Right lung (tissue), 2 donors: ENCODE measurements at regions not wholly inside any gene's neighbourhood (a gene's known extent, or its start where the extent isn't known, plus 50 kb on each side); places are given as distances from the start of the nearest gene placed in this dataset.
A peak's percentile ranks its signal among the peaks of the same experiment; 100 is the strongest.
"Not testable (repeated sequence)": the region's sequence is repeated elsewhere in the genome, so short reads cannot be mapped to it uniquely, and the experiment has no call there.

Source experiments
- DNase-seq, 2 donors: peaks; one replicate each; pipeline ENCODE4 v3.0.0-alpha.2; 2013

- peak; percentile 26 to 27 for DNase-seq
These were observed 59.2 kb upstream of the TMEM47 start for GRCh38 chrX:34716302-34716701.

- DNase-seq: no peak
These were observed 77.3 kb upstream of the TMEM47 start for GRCh38 chrX:34734383-34734782.

DNA sequence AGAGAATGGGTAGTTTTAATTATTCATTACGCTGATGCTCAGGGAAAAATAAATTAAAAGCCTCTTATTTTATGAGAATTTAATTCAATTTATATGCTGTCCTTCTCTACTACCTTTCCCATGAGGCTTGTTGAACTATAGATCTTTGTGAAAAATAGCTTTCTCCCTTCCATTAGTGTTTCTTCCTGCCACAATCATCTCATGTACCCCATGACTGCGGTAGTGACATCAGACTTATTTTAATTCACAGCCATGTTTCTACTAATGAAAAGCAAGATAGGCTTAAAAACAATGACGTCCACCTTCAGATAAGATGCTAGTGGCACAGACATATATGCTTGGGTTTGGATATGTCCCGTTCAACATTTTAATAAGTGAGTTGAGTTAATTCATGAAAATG is 87.4 kb upstream of the TMEM47 start:
- no peak for DNase-seq

DNA sequence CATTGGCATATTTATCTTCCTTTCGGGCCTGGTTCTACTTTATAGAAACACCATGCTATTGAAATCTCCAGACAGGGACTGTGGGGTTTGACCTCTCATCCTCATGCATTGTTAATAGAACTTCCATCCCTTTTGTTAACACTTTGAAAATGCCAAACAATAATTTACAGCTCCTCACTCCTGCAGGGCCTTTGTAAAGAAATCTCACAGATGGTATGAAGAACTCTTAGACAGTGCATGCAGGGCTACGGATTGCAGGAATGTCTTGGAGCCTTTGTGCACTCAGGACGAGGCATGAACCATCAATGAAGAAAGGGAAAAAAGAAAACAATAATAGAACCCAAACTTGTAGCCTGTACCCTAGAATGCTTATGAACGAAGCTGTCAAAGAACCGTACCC is 92.8 kb upstream of the TMEM47 start:
- no peak for DNase-seq

GRCh38 chrX:34764852-34765361 is 107.8 kb upstream of the TMEM47 start:
- no peak for DNase-seq

DNA sequence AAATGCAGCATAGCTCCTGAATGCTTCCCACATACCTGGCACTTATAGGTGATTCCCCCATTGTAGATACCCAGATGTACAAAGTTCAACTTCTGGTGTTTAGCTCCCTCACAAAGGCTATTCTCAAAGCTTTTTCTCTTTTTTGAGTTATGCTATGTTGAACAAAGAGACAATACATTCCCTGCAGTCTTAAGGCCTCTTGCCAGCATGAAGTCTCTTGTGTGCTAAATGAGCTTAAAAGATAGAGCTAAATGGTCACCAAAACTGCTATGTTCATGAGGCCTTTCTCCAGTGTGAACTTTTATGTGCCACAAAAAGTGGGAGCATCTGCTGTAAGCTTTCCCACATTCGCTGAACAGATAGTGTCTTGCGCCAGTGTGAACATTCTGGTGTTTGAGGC is 111.2 kb upstream of the TMEM47 start:
- no peak for DNase-seq

- peak in 1 of 2 donors; percentile 1 for DNase-seq
These were observed 113.4 kb upstream of the TMEM47 start for GRCh38 chrX:34770511-34770910.

DNA sequence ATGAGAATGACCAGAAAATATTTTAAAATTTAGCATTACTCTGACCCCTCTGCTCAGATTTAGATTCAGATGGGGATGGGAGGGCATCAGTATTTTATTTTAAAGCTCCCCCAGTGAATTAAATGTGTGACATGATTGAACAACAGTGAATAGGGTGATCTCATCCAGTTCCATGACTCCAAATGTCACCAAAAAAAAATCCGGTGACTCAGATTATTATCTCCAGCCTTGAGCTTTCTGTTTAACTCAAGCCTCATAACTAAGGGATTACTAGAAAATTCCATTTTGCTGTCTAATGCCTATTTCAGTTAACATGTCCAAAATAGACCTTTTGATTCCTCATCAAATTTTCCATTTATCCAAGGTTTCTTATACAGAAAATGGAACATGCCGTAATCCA is 121.8 kb upstream of the TMEM47 start:
- DNase-seq: no peak

GRCh38 chrX:34790026-34790425 is 132.9 kb upstream of the TMEM47 start:
- DNase-seq: no peak

GRCh38 chrX:34805951-34806350 is 136.6 kb upstream of the FAM47B start:
- no peak for DNase-seq

DNA sequence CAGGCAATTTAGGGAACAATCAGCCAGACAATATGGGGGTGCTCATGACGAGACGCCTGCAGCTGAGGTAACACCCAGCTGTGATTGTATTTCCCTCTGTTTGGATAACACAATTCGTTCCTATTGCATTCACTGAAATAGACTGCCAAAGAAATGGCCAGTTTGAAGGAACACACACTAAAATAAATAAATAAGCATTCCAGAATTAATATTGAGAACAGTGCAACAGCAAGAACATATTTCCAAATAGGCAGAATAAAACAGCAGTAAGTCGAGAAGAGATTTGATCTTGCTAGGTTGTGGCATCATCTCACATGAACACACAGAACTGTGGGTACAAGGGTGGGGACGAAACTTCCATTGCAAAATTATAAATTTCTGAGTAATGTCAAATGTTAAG is 133.5 kb upstream of the FAM47B start:
- DNase-seq: no peak

DNA sequence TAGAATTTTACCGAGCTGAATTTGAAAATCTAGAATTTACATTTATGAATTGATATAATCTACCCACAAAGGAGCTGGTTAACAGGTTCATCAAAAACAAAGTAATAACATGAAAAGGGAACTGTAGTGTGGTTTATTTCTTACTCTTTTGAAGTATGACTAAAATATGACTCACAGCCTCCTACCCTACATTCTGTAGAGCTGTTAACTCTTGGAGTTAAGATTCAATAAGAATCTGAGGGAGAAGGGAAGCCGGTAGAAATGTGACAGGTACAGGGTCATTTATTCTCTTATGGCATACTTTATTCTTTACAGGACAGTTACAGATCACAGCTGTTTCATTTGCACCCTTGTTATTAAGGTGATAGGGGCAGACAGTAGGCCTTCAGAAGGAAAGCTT is 132.2 kb upstream of the FAM47B start:
- no peak for DNase-seq

- no peak for DNase-seq
These were observed 131.7 kb upstream of the FAM47B start for GRCh38 chrX:34810916-34811315.

GRCh38 chrX:34813618-34814017 is 129.0 kb upstream of the FAM47B start:
- no peak for DNase-seq

- DNase-seq: no peak
These were observed 115.6 kb upstream of the FAM47B start for GRCh38 chrX:34826964-34827363.

DNA sequence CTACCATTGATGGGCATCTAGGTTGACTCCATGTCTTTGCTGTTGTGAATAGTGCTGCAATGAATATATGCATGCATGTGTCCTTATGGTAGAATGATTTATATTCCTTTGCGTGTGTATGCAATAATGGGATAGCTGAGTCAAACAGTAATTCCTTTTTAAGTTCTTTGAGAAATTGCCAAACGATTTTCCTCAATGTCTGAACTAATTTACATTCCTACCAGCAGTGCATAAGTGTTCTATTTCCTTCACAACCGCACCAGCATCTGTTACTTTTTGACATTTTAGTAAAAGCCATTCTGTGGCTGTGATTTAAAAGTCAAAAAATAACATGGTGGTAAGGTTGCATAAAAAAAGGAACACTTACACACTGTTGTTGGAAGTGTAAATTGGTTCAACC is 103.1 kb upstream of the FAM47B start:
- no peak for DNase-seq

DNA sequence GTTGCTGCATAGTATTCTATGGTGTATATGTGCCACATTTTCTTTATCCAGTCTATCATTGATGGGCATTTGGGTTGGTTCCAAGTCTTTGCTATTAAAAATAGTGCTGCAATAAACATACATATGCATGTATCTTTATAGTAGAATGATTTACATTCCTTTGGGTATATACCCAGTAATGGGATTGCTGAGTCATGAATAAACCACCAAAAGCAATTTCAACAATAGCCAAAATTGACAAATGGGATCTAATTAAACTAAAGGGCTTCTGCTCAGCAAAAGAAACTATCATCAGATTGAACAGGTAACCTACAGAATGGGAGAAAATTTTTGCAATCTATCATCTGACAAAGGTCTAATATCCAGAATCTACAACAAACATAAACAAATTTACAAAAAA is 101.4 kb upstream of the FAM47B start:
- not testable (repeated sequence) for DNase-seq

- DNase-seq: no peak
These were observed 94.3 kb upstream of the FAM47B start for GRCh38 chrX:34848281-34848680.

DNA sequence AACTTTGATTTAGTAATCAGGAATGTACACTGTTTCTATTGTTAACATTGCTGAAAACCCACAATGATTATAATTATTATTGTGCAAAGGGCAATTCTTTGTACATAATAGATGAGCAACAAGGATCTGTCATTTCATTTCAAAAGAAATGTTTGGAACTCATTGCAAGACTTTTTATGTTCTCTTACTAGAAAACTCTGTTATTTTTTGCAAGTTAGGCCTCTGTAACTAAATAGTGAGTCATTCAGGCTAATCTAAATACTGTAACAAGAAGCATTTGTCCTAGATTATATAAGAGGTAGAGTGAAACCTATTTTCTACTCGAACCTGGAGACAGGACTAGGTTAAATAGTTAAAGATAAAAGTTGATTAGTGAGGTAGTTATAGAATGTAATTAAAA is 93.2 kb upstream of the FAM47B start:
- no peak for DNase-seq

DNA sequence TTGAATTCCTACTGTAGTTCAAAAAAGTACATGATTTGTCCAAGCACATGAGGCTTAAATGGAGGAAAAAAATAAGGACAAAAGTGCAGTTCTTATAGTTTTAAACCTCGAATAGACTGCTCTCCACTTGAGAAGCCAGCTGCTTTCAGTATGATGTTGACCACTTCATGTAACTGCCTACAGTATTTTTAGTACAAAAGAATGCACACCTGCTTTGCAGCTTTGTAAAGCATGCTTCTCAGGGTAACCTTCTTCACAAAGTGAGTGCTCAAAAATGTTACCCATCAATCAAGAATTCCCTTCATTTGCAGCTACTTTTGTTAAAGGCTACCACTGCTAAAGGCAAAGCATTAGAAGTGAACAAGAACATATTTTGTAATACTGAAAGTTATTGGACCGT is 83.4 kb upstream of the FAM47B start:
- DNase-seq: no peak

DNA sequence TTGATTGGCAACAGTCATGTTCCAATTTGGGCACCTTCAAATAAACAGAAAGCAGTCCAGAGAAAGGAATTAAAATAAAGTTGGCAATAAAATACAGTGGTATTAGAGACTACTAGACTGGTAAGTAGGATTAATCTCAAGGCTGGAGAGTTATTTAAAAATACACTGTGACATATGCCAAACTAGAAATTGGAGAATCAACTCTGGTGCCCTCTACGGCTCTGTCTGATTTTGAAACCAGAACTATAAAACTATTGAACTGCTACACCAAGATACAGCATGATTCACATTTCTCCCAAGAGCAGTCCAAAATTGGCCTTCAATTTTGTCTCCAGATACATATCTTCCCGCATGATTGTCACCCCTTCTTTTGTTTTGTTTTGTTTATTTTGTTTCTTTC is 78.7 kb upstream of the FAM47B start:
- DNase-seq: no peak

DNA sequence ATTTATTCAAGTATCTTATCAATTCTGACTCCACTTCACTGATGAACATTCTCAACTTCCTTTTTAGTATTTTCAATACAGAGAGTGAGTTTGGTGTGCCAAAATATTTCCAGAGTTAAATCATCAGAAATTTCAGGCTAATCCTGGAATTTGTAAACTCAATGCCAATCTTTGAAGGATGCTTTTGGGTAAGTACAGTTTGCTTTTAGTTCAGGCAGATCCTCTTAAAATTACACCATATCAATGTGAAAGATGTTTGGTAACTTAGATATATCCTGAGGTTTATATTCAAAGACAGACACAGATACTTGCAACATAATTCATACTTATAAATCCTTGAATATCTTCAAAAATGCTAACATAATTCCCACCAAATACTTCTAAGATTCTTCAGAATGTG is 76.0 kb upstream of the FAM47B start:
- DNase-seq: no peak

GRCh38 chrX:34868633-34869032 is 74.0 kb upstream of the FAM47B start:
- no peak for DNase-seq

DNA sequence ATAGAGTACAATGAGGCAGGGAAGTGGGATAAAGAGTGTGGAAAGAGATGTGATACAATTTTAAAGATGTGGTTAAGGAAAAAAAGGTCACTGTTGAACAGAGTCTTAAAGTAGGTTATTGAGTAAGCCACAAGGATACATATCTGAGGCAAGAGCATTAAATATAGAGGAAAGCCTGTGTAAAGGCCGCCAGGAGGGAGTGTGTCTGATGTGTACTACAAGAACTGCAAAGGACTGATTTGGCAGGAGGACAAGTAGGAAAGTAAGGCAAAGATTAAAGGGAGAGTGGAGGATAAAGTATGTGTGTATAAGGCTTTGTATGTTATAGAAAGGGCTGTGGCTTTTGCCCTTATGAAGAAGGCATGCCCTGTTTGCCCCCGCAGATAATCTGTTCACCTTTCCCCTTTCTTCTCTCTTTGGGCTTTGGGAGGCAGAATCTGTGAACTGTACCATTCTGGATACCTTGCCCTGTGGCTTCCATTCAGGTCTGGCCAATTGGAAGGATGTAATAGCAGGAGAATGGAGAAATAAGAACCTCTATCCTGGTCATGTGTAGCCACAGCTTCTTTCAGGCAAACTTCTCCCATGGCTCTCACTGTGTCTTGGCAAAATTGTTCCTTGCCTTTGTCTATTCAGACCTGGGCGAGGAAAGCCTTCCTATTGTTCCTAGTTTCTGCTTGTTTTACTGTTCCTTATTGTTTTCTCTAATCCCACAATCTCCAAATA is 68.9 kb upstream of the FAM47B start:
- no peak for DNase-seq
